ENCODE measurements at regions not wholly inside any gene's neighbourhood (a gene's known extent, or its start where the extent isn't known, plus 50 kb on each side); places are given as distances from the start of the nearest gene placed in this dataset.

DNA sequence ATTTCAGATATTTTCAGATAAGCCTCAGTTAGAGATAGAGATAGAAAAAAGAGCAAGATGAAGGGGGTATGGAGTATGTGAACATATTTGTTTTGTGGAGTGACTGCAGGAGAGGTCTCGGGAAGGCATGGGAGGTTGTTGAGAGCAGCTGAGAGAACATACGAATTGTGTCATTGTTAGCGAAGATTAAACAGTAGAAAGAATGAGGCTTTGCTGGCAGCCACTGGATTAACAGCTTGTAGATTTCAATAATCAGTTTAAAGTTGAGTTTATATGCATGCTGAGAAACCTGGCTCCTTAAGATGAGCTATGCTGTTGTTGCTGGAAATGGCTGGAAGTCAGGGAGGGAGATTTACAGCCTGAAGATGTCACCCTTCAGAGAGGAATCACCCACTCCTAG lies 100.9 kb upstream of the SORCS3 start:
- no peak overlapping the region for H3K27ac ChIP-seq (ENCODE audit: low read depth, low read length)
- H4K20me1 ChIP-seq (ENCODE audit: low read depth, low read length): no peaks in the 10 kb centered on the region
- H3K4me2 ChIP-seq (ENCODE audit: low read depth, low read length, poor library complexity, severe bottlenecking): no peak overlapping the region
- H2AFZ ChIP-seq (ENCODE audit: low read depth, low read length, severe bottlenecking): no peak overlapping the region
- no peaks in the 10 kb centered on the region for H3K9me3 ChIP-seq (ENCODE audit: insufficient read depth, low read length)
- TF ChIP-seq, protein P1, sequence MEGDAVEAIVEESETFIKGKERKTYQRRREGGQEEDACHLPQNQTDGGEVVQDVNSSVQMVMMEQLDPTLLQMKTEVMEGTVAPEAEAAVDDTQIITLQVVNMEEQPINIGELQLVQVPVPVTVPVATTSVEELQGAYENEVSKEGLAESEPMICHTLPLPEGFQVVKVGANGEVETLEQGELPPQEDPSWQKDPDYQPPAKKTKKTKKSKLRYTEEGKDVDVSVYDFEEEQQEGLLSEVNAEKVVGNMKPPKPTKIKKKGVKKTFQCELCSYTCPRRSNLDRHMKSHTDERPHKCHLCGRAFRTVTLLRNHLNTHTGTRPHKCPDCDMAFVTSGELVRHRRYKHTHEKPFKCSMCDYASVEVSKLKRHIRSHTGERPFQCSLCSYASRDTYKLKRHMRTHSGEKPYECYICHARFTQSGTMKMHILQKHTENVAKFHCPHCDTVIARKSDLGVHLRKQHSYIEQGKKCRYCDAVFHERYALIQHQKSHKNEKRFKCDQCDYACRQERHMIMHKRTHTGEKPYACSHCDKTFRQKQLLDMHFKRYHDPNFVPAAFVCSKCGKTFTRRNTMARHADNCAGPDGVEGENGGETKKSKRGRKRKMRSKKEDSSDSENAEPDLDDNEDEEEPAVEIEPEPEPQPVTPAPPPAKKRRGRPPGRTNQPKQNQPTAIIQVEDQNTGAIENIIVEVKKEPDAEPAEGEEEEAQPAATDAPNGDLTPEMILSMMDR (IDR thresholded peaks at IDR 0.05; ENCODE audit: insufficient read depth, low read length, poor library complexity, severe bottlenecking): no peak
- no peak for TF ChIP-seq EZH2phosphoT487 (conservative IDR thresholded peaks at IDR 0.05; ENCODE audit: low read length)
- H3K36me3 ChIP-seq (ENCODE audit: low read length): no peaks in the 10 kb centered on the region
- H3K79me2 ChIP-seq (ENCODE audit: insufficient read depth, low read length): no peaks in the 10 kb centered on the region
- no peak overlapping the region for H3K9ac ChIP-seq (ENCODE audit: low read length)
- no peak overlapping the region for H3K4me3 ChIP-seq (ENCODE audit: insufficient read depth, low read length, poor library complexity, severe bottlenecking)
- H3F3A ChIP-seq (ENCODE audit: insufficient read depth): no peaks in the 10 kb centered on the region
- no peaks in the 10 kb centered on the region for H3K9me2 ChIP-seq (replicated peaks; ENCODE audit: insufficient read depth, low read length)
- no peaks in the 10 kb centered on the region for H3K27me3 ChIP-seq (ENCODE audit: low read length)

DNA sequence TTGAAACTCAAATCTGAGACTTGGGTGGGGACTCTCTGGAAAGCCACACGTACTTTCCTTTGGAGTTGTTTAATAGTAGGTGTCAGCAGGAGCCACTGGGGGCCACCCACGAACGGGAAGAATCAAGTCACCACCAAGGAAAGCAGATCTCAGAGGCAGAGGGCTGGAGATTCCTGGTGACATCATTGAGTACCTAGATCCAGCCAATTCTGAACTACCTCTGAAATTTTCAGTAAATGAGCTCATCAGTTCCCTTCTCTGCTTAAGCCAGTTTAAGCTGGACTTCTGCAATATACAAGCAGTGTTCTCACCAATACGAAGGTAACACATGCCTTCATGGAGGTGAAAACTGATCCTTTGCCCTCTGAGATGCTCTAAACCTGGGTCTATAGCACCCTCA lies 99.3 kb upstream of the SORCS3 start:
- no peak overlapping the region for H3K27ac ChIP-seq (ENCODE audit: low read depth, low read length)
- no peaks in the 10 kb centered on the region for H3K9me2 ChIP-seq (replicated peaks; ENCODE audit: insufficient read depth, low read length)
- no peak overlapping the region for H3K9ac ChIP-seq (ENCODE audit: low read length)
- no peaks in the 10 kb centered on the region for H4K20me1 ChIP-seq (ENCODE audit: low read depth, low read length)
- no peaks in the 10 kb centered on the region for H3K79me2 ChIP-seq (ENCODE audit: insufficient read depth, low read length)
- TF ChIP-seq EZH2phosphoT487 (conservative IDR thresholded peaks at IDR 0.05; ENCODE audit: low read length): no peak
- TF ChIP-seq, protein P1 (IDR thresholded peaks at IDR 0.05; ENCODE audit: insufficient read depth, low read length, poor library complexity, severe bottlenecking): no peak
- H3K9me3 ChIP-seq (ENCODE audit: insufficient read depth, low read length): no peaks in the 10 kb centered on the region
- no peak overlapping the region for H3K4me2 ChIP-seq (ENCODE audit: low read depth, low read length, poor library complexity, severe bottlenecking)
- no peak overlapping the region for H3K4me3 ChIP-seq (ENCODE audit: insufficient read depth, low read length, poor library complexity, severe bottlenecking)
- no peak overlapping the region for H2AFZ ChIP-seq (ENCODE audit: low read depth, low read length, severe bottlenecking)
- H3K27me3 ChIP-seq (ENCODE audit: low read length): no peaks in the 10 kb centered on the region
- H3F3A ChIP-seq (ENCODE audit: insufficient read depth): no peaks in the 10 kb centered on the region
- H3K36me3 ChIP-seq (ENCODE audit: low read length): no peaks in the 10 kb centered on the region

DNA sequence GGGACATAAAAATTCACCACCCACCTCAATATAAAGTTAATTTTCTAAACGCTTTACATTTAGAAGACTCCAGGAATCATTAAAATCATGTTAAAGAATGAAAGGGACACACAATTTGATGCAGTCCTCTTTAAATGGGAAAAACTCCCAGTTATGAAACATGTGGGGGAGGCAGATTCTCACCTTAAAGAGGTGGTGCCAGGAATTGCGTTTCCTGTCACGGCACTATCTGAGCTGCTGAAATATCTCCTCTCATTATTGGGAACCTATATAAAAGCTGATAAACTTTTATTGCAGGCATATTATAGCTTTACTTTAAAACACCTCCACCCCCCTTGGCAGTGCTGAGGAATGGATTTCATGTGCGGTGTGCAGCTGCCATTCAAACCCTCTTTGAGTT lies 94.8 kb upstream of the SORCS3 start:
- Histone ChIP-seq H3K27ac (ENCODE audit: low read depth, low read length) (no peak overlapping the region), H3K9me2 (replicated peaks; ENCODE audit: insufficient read depth, low read length) (no peaks in the 10 kb centered on the region), H3K9me3 (ENCODE audit: insufficient read depth, low read length) (no peaks in the 10 kb centered on the region), H3K27me3 (ENCODE audit: low read length) (no peaks in the 10 kb centered on the region), H3K4me3 (ENCODE audit: insufficient read depth, low read length, poor library complexity, severe bottlenecking) (no peak overlapping the region), H4K20me1 (ENCODE audit: low read depth, low read length) (no peaks in the 10 kb centered on the region), H2AFZ (ENCODE audit: low read depth, low read length, severe bottlenecking) (no peak overlapping the region), H3K79me2 (ENCODE audit: insufficient read depth, low read length) (no peaks in the 10 kb centered on the region), H3K36me3 (ENCODE audit: low read length) (no peaks in the 10 kb centered on the region), H3K9ac (ENCODE audit: low read length) (no peak overlapping the region), H3F3A (ENCODE audit: insufficient read depth) (no peaks in the 10 kb centered on the region), H3K4me2 (ENCODE audit: low read depth, low read length, poor library complexity, severe bottlenecking) (no peak overlapping the region)
- TF ChIP-seq, protein P1 (IDR thresholded peaks at IDR 0.05; ENCODE audit: insufficient read depth, low read length, poor library complexity, severe bottlenecking): no peak
- TF ChIP-seq EZH2phosphoT487 (conservative IDR thresholded peaks at IDR 0.05; ENCODE audit: low read length): no peak

DNA sequence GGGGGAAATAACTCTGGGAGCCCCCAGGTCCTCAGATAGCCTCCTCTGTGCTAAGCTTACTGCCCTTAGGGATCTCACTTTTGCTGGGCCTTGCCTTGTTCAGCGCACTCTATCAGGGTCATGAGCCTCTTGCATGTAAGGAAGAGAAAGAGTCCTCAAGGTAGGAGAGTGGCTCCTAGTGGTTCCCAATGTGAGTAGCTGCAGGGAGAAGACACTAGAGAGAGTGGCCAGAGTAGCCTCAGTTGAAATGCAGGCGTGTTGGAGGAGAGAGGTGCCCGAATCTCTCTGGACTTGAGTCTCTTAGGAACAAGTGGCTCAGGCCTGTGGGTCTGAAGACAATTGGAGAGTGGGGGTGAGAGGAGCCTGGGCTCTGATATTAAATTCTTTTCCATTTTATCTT lies 94.3 kb upstream of the SORCS3 start:
- no peak overlapping the region for H3K4me3 ChIP-seq (ENCODE audit: insufficient read depth, low read length, poor library complexity, severe bottlenecking)
- no peak overlapping the region for H3K9ac ChIP-seq (ENCODE audit: low read length)
- no peaks in the 10 kb centered on the region for H3K27me3 ChIP-seq (ENCODE audit: low read length)
- no peak overlapping the region for H2AFZ ChIP-seq (ENCODE audit: low read depth, low read length, severe bottlenecking)
- TF ChIP-seq, protein P1 (IDR thresholded peaks at IDR 0.05; ENCODE audit: insufficient read depth, low read length, poor library complexity, severe bottlenecking): no peak
- TF ChIP-seq EZH2phosphoT487 (conservative IDR thresholded peaks at IDR 0.05; ENCODE audit: low read length): no peak
- no peaks in the 10 kb centered on the region for H3K9me2 ChIP-seq (replicated peaks; ENCODE audit: insufficient read depth, low read length)
- no peaks in the 10 kb centered on the region for H3K79me2 ChIP-seq (ENCODE audit: insufficient read depth, low read length)
- no peak overlapping the region for H3K4me2 ChIP-seq (ENCODE audit: low read depth, low read length, poor library complexity, severe bottlenecking)
- H3K36me3 ChIP-seq (ENCODE audit: low read length): no peaks in the 10 kb centered on the region
- H3K27ac ChIP-seq (ENCODE audit: low read depth, low read length): no peak overlapping the region
- H3K9me3 ChIP-seq (ENCODE audit: insufficient read depth, low read length): no peaks in the 10 kb centered on the region
- no peaks in the 10 kb centered on the region for H3F3A ChIP-seq (ENCODE audit: insufficient read depth)
- no peaks in the 10 kb centered on the region for H4K20me1 ChIP-seq (ENCODE audit: low read depth, low read length)
